H1 (cell line): ENCODE measurements at regions not wholly inside any gene's neighbourhood (a gene's known extent, or its start where the extent isn't known, plus 50 kb on each side); places are given as distances from the start of the nearest gene placed in this dataset.

Experiments used
- CTCF ChIA-PET: fragments of 300-600 bp; sonication (Branson Sonifier 250); formaldehyde crosslinking; loops from one replicate; lab custom pipeline; 2021; ENCODE audit not compliant: partially characterized antibody; lab: Charles Lee
- POLR2A ChIA-PET: fragments of 300-600 bp; sonication (Branson Sonifier 250); formaldehyde crosslinking; loops from one replicate; lab custom pipeline; 2021; ENCODE audit warnings: inconsistent platforms; ENCODE audit not compliant: partially characterized antibody; lab: Charles Lee
- DNase-seq, 2 experiments: peaks; one replicate each; pipeline versions ENCODE4 v3.0.0 to v3.0.0-alpha.2; 2010 to 2022; ENCODE audit warnings: low spot score in 2 of 2, low read depth in 1 of 2, mixed read lengths in 1 of 2
- FAIRE-seq: peaks from 2 replicates; lab custom pipeline; 2011; peaks lifted over from hg19 to GRCh38; lab: Jason Lieb, UNC
- H2AFZ ChIP-seq: 2 replicates; pipeline ENCODE4 v1.8.1; 2012; ENCODE audit warnings: low read length, inconsistent platforms
- H2AK5ac ChIP-seq: 2 replicates; pipeline ENCODE4 v1.6.1; 2013; ENCODE audit warnings: low read depth, low read length
- H2BK120ac ChIP-seq: replicated peaks from 2 replicates; pipeline ENCODE3; 2013; ENCODE audit warnings: low read depth, low read length, inconsistent platforms
- H2BK12ac ChIP-seq: 2 replicates; pipeline ENCODE4 v1.6.1; 2013; ENCODE audit warnings: low read depth, low read length
- H2BK15ac ChIP-seq: 2 replicates; pipeline ENCODE4 v1.6.1; 2013; ENCODE audit warnings: low read length
- H2BK20ac ChIP-seq: 2 replicates; pipeline ENCODE4 v1.6.1; 2013; ENCODE audit warnings: low read length
- H2BK5ac ChIP-seq: 2 replicates; pipeline ENCODE4 v1.6.1; 2013; ENCODE audit warnings: low read depth, low read length
- H3K14ac ChIP-seq: 2 replicates; pipeline ENCODE4 v1.6.1; 2013; ENCODE audit warnings: inconsistent platforms; ENCODE audit not compliant: insufficient read length
- H3K18ac ChIP-seq: 2 replicates; pipeline ENCODE4 v1.6.1; 2013; ENCODE audit warnings: low read length; ENCODE audit errors: extremely low read depth
- H3K23ac ChIP-seq: 2 replicates; pipeline ENCODE4 v1.6.1; 2013; ENCODE audit warnings: inconsistent platforms; ENCODE audit not compliant: insufficient read length
- H3K23me2 ChIP-seq: 2 replicates; pipeline ENCODE4 v1.6.1; 2013; ENCODE audit warnings: low read depth, low read length
- H3K27ac ChIP-seq: 2 replicates; pipeline ENCODE4 v1.6.1; 2011; ENCODE audit warnings: low read depth, low read length, inconsistent platforms
- H3K27me3 ChIP-seq, 4 experiments: replicated peaks in 1 of 4; 1 replicate in 1 of 4; 2 replicates in 3 of 4; pipeline versions ENCODE4 v1.6.1 to v1.8.1; 2011 to 2013; ENCODE audit warnings: low read length in 3 of 4, mild to moderate bottlenecking in 3 of 4, inconsistent platforms in 2 of 4, mixed read lengths in 2 of 4, moderate library complexity in 1 of 4; ENCODE audit not compliant: control insufficient read depth in 3 of 4, insufficient read depth in 3 of 4; ENCODE audit errors: extremely low read depth in 1 of 4
- H3K36me3 ChIP-seq, 4 experiments: 2 replicates each; pipeline versions ENCODE4 v1.6.1 to v1.8.1; 2011 to 2013; ENCODE audit warnings: mild to moderate bottlenecking in 4 of 4, low read length in 3 of 4, moderate library complexity in 2 of 4, control low read depth in 1 of 4, inconsistent platforms in 1 of 4; ENCODE audit not compliant: insufficient read depth in 4 of 4, control insufficient read depth in 2 of 4
- H3K4ac ChIP-seq: replicated peaks from 2 replicates; pipeline ENCODE3; 2013; ENCODE audit warnings: low read length, low read depth, mixed read lengths, inconsistent platforms; ENCODE audit not compliant: insufficient read length
- H3K4me1 ChIP-seq, 4 experiments: replicated peaks in 1 of 4; 1 replicate in 1 of 4; 2 replicates in 3 of 4; pipeline versions ENCODE4 v1.6.1 to v1.8.1; 2011 to 2013; ENCODE audit warnings: low read length in 3 of 4, inconsistent platforms in 2 of 4, mixed read lengths in 1 of 4; ENCODE audit not compliant: insufficient read depth in 4 of 4, control insufficient read depth in 3 of 4
- H3K4me2 ChIP-seq, 2 experiments: 2 replicates each; pipeline versions ENCODE4 v1.6.1 to v1.8.1; 2011 to 2013; ENCODE audit warnings: low read depth in 2 of 2, low read length in 2 of 2, control low read depth in 1 of 2, inconsistent platforms in 1 of 2, mild to moderate bottlenecking in 1 of 2; ENCODE audit not compliant: insufficient read depth in 1 of 2
- H3K4me3 ChIP-seq, 4 experiments: fragments of 200-600, 300-600 bp in 1 of 4; sonication (generic), shearing (Covaris generic), sonication (Bioruptor Twin) in 1 of 4; 2 replicates each; pipeline versions ENCODE4 v1.5.1 to v1.8.1; 2011 to 2016; ENCODE audit warnings: low read length in 4 of 4, low read depth in 3 of 4, control low read depth in 2 of 4, inconsistent platforms in 2 of 4, mild to moderate bottlenecking in 2 of 4, mixed read lengths in 1 of 4, moderate library complexity in 1 of 4; ENCODE audit not compliant: insufficient read depth in 2 of 4; ENCODE audit errors: extremely low read depth in 1 of 4
- H3K56ac ChIP-seq: replicated peaks from 2 replicates; pipeline ENCODE3; 2013; ENCODE audit warnings: low read depth, mild to moderate bottlenecking, mixed read lengths, low read length, inconsistent platforms; ENCODE audit not compliant: insufficient read length
- H3K79me1 ChIP-seq: 2 replicates; pipeline ENCODE4 v1.6.1; 2013; ENCODE audit warnings: low read depth, low read length, control low read depth
- H3K79me2 ChIP-seq, 2 experiments: 2 replicates each; pipeline versions ENCODE4 v1.6.1 to v1.8.1; 2012 to 2013; ENCODE audit warnings: low read length in 2 of 2, mild to moderate bottlenecking in 2 of 2, inconsistent platforms in 1 of 2; ENCODE audit not compliant: insufficient read depth in 2 of 2, control insufficient read depth in 1 of 2
- H3K9ac ChIP-seq, 4 experiments: replicated peaks in 1 of 4; 1 replicate in 1 of 4; 2 replicates in 3 of 4; pipeline versions ENCODE4 v1.6.1 to v1.8.1; 2011 to 2013; ENCODE audit warnings: low read depth in 3 of 4, low read length in 3 of 4, control low read depth in 2 of 4, mild to moderate bottlenecking in 2 of 4, moderate library complexity in 2 of 4, inconsistent platforms in 1 of 4; ENCODE audit errors: extremely low read depth in 1 of 4
- H3K9me3 ChIP-seq, 2 experiments: 2 replicates each; pipeline versions ENCODE4 v1.6.1 to v1.8.1; 2012 to 2013; ENCODE audit warnings: mild to moderate bottlenecking in 2 of 2, moderate library complexity in 2 of 2, control low read depth in 1 of 2, inconsistent platforms in 1 of 2, low read depth in 1 of 2, low read length in 1 of 2, mixed read lengths in 1 of 2; ENCODE audit not compliant: insufficient read depth in 2 of 2
- H4K20me1 ChIP-seq, 2 experiments: replicated peaks in 1 of 2; 2 replicates each; pipeline versions ENCODE3 to v1.8.1; 2011 to 2013; ENCODE audit warnings: inconsistent platforms in 2 of 2, low read length in 2 of 2, mild to moderate bottlenecking in 1 of 2; ENCODE audit not compliant: insufficient read depth in 2 of 2, control insufficient read depth in 1 of 2
- H4K5ac ChIP-seq: 2 replicates; pipeline ENCODE4 v1.6.1; 2013; ENCODE audit warnings: low read length, low read depth, mixed read lengths, inconsistent platforms; ENCODE audit not compliant: insufficient read length
- H4K8ac ChIP-seq: 2 replicates; pipeline ENCODE4 v1.8.0; 2013; ENCODE audit warnings: mild to moderate bottlenecking, moderate library complexity, low read length, inconsistent platforms; ENCODE audit not compliant: insufficient read depth; ENCODE audit errors: extremely low read depth
- H4K91ac ChIP-seq: replicated peaks from 2 replicates; pipeline ENCODE3; 2013; ENCODE audit warnings: low read length, mixed read lengths, inconsistent platforms; ENCODE audit not compliant: insufficient read length
- CHD1 ChIP-seq: IDR thresholded peaks from 2 replicates; pipeline ENCODE4 v1.6.1; 2012; ENCODE audit warnings: low read depth, low read length, improper control_type of control experiment
- EGR1 ChIP-seq: IDR thresholded peaks from 2 replicates; pipeline ENCODE4 v1.6.1; 2011; ENCODE audit warnings: low read depth, low read length, borderline replicate concordance
- POLR2AphosphoS5 ChIP-seq: IDR thresholded peaks from 2 replicates; pipeline ENCODE4 v1.6.1; 2011; ENCODE audit warnings: low read depth, low read length
- RAD21 ChIP-seq, 2 experiments: IDR thresholded peaks in 1 of 2; conservative IDR thresholded peaks in 1 of 2; 2 replicates each; pipeline ENCODE4 v1.6.1; 2011; ENCODE audit warnings: low read depth in 2 of 2, low read length in 2 of 2, improper control_type of control experiment in 1 of 2, inconsistent platforms in 1 of 2, mild to moderate bottlenecking in 1 of 2, moderate library complexity in 1 of 2
- RNF2 ChIP-seq: fragments of 200-900, 300-1000 bp; sonication (generic); IDR thresholded peaks from 2 replicates; pipeline ENCODE4 v1.7.1; 2016; ENCODE audit warnings: borderline replicate concordance, low read depth, mild to moderate bottlenecking, antibody characterized with exemption, low read length; ENCODE audit not compliant: poor library complexity, severe bottlenecking; ENCODE audit errors: missing control alignments
- RXRA ChIP-seq: IDR thresholded peaks from 2 replicates; pipeline ENCODE4 v1.6.1; 2011; ENCODE audit warnings: low read depth, mild to moderate bottlenecking, low read length, moderate library complexity; ENCODE audit not compliant: insufficient read depth
- SIN3A ChIP-seq, 2 experiments: IDR thresholded peaks in 1 of 2; conservative IDR thresholded peaks in 1 of 2; 2 replicates each; pipeline ENCODE4 v1.6.1; 2011 to 2012; ENCODE audit warnings: low read length in 2 of 2, improper control_type of control experiment in 1 of 2, low read depth in 1 of 2, mild to moderate bottlenecking in 1 of 2
- SP4 ChIP-seq: IDR thresholded peaks from 2 replicates; pipeline ENCODE4 v1.6.1; 2012; ENCODE audit warnings: low read length, inconsistent platforms
- TF ChIP-seq, protein P1 (sequence below): IDR thresholded peaks from 2 replicates; pipeline ENCODE4 v1.6.1; 2011; ENCODE audit warnings: low read length, improper control_type of control experiment

DNA sequence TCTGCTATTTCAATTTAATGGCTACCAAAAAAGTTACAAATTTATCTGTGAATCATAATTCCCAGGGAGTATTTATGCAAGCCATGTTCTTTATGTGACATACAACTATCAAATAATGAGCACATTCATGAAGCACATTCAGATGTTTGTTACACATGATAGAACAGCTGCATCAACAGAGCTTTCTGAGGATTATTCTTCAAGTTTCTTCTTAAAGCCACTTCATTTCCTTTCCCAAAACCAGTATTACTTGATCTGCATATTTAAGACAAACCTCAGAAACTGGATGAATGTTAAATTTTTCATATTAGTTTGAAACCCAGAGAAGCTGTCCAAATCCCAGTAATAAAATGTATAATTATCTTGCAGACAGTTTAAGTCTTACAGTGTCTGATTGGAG is 73.6 kb upstream of the SOX5 start:
- Histone ChIP-seq H3K27ac (no peak overlapping the region), H3K18ac (no peak overlapping the region), H2AK5ac (no peak overlapping the region), H2BK5ac (no peak overlapping the region), H3K4me3 (no peak overlapping the region), H3K36me3 (no peaks in the 10 kb centered on the region), H3K56ac (no peak overlapping the region), H2BK15ac (no peak overlapping the region), H4K91ac (no peak overlapping the region), H3K4me1 (peaks cover 0 to 13% (median 0%) of the 10 kb centered on the region in 4 experiments; a peak in 1 of 7 replicates), H3K4me2 (no peak overlapping the region), H3K79me2 (no peaks in the 10 kb centered on the region), H3K23ac (no peak overlapping the region), H2BK20ac (no peak overlapping the region), H2BK120ac (no peak overlapping the region), H2BK12ac (no peak overlapping the region), H3K14ac (no peak overlapping the region), H4K20me1 (peaks cover 0 to 1% of the 10 kb centered on the region in 2 experiments), H3K23me2 (no peaks in the 10 kb centered on the region), H3K27me3 (no peaks in the 10 kb centered on the region; a peak in 1 of 7 replicates), H3K79me1 (no peaks in the 10 kb centered on the region), H3K9me3 (no peaks in the 10 kb centered on the region), H4K5ac (no peak overlapping the region), H2AFZ (no peak overlapping the region), H3K4ac (no peak overlapping the region), H3K9ac (no peak overlapping the region), H4K8ac (no peak overlapping the region)
- POLR2A ChIA-PET = no interaction called here
- CTCF ChIA-PET = no interaction called here
- DNase-seq = no peak
- TF ChIP-seq RXRA (no peak), RNF2 (no peak), SP4 (no peak), RAD21 (IDR thresholded peaks at IDR 0.05 in 1 of 2, conservative IDR thresholded peaks at IDR 0.05 in 1 of 2; ENCODE audit: low read depth in 2 of 2, low read length in 2 of 2) (no peak), EGR1 (no peak), POLR2AphosphoS5 (no peak), CHD1 (no peak), SIN3A (conservative IDR thresholded peaks at IDR 0.05 in 1 of 2, IDR thresholded peaks at IDR 0.05 in 1 of 2; ENCODE audit: low read depth in 1 of 2, low read length in 2 of 2) (no peak)
- TF ChIP-seq, protein P1, sequence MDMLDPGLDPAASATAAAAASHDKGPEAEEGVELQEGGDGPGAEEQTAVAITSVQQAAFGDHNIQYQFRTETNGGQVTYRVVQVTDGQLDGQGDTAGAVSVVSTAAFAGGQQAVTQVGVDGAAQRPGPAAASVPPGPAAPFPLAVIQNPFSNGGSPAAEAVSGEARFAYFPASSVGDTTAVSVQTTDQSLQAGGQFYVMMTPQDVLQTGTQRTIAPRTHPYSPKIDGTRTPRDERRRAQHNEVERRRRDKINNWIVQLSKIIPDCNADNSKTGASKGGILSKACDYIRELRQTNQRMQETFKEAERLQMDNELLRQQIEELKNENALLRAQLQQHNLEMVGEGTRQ = no peak
- FAIRE-seq = no peak
